NCI-H146 treated with DMSO at 0.1 percent for 48 hours (cell line): ENCODE measurements at regions not wholly inside any gene's neighbourhood (a gene's known extent, or its start where the extent isn't known, plus 50 kb on each side); places are given as distances from the start of the nearest gene placed in this dataset.
"Not testable (repeated sequence)": the region's sequence is repeated elsewhere in the genome, so short reads cannot be mapped to it uniquely, and the experiment has no call there.

Source experiments
- DNase-seq: peaks from one replicate; lab custom pipeline; 2025; ENCODE audit not compliant: unreplicated experiment; lab: John Stamatoyannopoulos, UW

DNA sequence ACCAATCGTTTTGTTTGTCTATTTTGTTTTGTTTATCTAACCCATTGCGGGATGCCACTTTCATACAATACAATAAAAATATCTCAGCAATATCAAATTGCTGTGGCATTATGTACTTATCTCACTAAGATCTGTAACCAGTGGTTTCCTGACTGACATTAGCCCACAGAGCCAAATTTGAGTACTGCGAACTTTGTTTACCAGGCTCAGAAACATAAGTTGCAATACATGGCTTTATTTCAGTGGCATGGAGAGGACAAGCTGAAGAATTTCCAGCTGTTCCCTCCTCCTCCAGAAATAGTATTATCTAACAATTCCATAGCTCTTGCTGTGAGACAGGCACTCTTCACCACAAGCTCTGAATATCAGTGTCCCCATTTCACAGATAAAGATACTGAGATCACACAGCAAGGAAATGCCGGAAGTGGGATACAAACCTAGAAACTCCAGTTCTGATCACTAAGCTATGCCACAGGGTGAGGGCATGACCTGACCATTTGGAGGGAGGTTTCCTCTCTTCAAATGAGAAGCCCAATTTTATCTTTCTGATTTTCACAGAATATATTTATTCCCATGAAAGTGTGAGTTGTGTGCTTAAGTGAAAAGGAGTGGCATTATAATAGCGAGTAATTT lies 469.9 kb upstream of the CBLB start:
- DNase-seq: no peak

DNA sequence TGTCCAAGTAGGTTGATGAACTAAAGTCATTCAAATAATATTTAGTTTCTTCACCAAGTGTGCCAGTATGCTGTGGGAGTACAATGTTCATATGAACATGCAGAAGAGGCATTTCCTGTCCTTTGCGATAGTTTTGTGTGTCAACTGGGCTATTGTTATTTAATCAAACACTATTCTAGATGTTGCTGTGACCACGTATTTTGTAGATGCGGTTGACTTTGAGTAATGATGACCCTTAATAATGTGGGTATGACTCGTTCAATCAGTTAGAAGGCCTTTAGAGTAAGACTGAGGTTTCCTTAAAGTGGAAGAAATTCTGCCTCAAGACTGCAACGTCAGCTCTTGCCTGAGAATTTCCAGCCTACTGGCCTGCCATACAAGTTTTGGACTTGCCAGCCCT lies 470.7 kb upstream of the CBLB start:
- no peak for DNase-seq

DNA sequence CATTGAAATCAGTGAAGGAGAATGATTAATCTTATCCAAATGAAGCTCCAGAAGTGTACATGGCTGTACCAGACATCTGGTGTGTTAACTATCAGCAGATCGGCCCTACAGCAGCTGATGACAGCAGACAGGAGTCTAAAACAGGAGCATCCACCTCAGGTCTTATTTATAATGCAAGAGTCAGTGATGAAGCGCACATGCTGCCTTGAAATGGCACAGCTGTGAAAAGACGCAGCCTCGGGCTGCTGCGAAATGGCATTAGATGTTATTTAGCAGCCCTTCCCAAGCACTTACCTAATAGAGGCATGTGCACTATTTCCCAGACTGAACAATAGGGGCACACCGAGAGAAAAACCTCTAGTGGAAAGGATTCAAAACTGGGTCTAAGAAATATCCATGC lies 472.3 kb upstream of the CBLB start:
- no peak for DNase-seq

DNA sequence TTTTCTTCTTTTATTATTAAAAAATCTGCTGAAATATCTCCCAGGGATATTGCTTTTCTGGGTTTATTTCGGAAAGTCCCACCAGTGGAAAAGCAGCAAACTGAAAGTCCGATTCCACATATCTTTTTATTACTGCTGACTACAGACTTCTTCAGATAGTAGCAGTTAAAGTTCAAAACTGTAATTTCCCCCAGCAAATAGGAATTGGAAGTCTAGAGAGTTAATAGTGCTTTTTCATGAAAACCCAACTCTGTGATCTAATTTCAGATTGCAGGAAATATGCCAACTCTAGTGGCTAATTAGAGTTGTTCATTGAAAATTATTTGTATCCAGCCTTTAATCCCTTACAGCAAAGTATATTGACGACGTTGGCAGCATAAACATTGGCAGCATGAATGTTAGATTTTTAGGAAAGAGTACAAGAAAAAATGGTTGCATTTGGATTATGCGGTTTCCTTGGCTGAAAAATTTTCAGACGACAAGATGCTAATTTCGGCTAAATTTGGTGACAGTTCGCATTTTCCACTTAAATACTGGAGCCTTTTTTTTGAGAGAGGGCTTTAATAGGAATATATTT lies 472.9 kb upstream of the CBLB start:
- DNase-seq: no peak

DNA sequence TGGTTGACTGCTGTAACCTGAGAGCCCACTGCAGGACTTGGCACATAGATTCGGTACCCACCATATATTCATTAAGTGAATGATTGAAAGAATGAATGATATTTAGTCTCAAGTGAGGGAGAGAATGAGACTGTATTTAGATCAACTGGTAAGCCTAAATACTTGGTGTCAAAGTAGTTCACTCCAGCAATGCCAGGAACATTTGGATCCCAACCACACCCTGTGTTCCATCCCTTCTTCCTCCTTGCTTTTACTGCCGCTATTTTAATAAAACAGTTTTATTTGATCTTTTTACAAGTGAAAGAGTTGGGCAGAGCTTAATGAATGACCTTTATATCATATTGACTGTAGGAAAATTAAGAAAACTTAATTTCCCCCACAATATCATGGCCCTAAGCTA lies 473.6 kb upstream of the CBLB start:
- no peak for DNase-seq

DNA sequence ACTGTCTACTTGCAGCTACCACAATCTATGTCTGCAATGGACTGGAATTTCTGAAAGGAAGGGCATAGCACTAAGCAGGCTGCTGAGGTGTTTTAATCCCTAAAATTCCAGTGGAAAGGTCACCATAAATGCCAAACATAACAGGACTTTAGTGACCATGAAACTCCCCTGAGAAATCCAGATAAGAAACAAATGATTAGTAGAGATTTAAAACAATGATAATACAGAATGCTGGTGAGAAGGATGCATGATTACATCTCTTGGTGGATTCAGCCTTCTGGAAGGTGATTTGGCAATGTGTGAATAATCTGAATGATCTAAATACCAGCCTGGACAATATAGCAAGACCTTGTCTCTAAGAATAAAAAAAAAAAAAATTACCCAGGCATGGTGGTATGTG lies 475.0 kb upstream of the CBLB start:
- no peak for DNase-seq

DNA sequence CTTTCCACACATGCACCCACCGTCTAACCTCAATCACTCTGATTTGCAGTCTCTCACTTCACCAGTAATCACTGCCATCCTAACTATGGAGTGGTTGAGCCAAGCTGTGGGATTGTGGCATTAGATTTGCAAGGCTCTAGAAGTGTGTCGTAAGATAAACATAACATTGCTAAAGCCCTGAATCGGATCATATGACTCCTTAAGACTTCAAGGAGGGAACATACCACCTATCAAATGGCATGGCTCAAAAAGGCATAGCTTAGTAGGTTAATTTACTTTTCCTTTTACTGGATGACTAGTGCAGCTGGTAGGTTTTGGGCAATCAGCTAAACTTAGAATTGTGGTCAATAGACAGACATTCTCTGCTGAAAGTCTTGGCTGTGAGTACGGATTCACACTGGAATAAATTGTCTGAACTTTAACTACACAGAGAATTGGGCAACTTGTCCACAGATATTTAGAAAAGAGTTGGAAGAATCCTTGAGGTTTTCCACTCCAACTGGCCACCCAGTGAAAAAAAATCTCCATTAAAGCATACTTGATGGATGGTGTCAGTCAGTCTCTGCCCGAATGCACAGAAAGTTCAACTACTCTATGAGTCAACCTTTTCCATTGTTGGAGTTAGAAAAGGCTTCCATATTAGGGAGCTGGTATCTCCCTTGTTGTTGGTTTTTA lies 476.7 kb upstream of the CBLB start:
- no peak for DNase-seq

DNA sequence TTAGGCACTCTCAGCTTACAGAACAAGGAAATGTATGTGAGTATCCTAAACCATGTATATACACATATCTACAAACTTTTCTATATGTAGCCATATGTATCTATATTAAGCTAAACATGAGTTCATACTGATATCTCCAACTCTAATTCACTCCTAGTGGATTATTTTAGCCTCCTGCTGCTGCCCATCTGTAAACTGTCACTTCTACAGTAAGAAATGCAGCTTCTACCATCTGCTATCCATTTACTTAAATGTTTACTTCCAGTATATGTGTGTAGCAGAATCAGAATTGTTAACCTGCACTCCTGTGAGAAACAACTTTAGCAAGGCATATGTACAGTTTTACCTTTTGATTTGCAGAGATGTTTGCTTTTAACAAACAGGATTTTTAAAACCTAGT lies 478.5 kb upstream of the CBLB start:
- DNase-seq: no peak

DNA sequence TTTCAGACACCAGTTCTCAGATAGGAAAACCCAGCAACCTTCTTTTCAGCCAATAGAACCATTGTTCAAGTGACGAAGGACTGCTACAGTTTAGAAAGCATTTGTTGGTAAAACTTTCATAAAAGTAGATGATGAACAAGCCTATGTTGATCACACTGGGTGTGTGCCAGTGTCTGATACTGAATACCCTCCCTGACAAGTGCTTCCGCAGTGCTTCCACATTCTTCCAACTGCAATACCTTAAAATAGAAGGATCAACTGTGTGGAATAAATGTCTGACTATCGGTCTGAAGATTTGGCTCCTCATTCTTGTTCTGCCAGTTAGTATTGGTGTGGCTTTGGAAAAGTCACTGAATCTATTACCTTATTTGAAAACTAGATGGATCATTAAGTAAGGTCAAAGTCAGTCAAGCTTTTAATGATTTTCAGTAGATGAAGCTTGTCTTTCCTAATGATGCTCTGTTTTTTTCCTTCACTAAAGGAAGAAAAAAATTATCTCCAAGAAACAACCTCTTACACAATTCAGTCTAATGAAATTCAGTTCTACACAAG lies 479.4 kb upstream of the CBLB start:
- DNase-seq: no peak

DNA sequence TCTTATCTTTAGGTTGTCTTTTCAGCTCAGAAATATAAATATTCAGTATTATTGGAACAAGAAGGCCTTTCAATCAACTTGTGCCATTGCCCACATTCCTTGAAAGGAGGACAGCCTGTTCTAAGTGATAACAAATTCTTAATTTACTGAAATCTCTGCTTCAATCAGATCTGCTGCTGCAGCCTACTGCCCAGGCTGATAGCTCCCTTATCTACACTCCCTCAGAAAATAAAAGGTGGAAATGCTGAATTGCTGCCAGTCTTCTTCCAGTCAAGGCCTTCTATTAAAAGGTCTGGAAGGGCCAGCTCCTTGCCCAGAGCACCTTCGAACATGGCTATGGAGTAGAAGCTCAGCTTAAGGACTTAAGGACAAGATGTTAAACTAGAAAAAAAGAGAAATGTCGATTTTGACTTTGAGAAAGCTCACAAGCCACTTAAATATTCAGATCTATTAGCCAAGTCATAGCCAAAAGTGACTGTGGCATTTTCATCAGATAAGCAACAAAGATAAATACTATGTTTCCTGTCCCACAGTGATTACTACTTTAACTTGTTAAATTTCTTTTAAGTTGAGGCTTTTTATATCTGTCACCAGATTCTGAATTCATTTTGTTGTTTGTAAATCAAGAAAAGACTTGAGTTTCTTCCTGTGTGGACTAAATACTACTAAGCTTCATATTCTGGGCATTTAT lies 480.5 kb upstream of the CBLB start:
- no peak for DNase-seq

DNA sequence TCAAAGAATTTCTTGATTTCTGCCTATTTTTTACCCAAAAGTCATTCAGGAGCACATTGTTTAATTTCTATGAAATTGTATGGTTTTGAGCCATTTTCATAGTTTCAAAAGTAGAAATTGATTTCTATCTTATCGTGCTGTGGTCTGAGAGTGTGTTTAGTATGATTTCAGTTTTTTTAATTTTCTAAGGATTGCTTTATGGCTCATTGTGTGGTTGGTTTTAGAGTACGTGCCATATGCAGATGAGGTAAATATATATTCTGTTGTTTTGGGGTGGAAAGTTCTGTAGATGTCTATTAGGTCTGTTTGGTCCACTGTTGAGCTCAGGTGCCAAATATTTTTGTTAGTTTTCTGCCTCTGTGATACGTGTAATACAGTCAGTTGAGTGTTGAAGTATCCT lies 487.1 kb upstream of the CBLB start:
- DNase-seq: no peak

DNA sequence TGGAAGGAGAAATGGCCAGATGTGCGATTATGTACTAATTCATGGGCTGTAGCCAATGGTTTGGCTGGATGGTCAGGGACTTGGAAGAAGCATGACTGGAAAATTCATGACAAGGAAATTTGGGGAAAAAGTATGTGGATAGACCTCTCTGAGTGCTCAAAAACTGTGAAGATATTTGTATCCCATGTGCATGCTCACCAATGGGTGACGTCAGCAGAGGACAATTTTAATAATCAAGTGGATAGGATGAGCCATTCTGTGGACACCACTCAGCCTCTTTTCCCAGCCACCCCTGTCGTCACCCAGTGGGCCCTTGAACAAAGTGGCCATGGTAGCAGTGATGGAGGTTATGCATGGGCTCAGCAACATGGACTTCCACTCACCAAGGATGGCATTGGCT lies 490.9 kb upstream of the CBLB start:
- DNase-seq: no peak

DNA sequence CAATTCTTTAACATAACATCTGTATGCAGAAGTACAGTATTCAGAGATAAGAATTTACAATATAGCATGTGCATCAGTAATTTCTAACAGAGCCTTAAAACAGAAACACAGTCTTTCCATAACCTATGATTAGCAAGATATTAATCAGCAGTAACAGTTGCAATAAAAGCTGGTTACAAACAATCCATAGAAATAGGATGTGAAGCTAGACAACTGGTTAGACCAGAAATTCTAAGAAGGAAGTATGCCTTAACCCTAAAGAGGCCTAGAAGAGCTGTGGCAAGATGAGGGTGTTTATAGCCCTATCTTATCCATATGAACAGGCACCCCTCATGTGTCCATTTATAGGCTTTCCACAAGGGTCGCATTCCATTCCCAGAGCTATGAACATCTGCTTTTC lies 492.1 kb upstream of the CBLB start:
- DNase-seq: not testable (repeated sequence)

DNA sequence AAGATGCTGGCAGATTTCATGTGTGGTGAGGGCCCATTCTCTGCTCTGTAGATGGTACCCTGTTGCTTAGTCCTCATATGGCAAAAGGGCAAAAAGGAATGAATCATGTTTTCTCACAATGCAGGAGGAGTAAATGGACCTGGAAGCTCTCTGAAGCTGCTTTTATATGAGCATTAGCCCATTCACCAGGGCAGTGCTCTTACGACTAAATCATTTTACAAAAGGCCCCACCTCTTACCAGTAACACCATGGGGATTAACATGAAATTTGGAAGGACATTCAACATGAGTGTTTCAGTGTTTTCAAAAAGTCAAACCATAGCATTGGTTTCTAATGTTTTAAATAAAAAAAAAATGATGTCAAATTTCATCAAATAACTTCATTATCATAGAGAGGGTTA lies 495.7 kb upstream of the CBLB start:
- no peak for DNase-seq

DNA sequence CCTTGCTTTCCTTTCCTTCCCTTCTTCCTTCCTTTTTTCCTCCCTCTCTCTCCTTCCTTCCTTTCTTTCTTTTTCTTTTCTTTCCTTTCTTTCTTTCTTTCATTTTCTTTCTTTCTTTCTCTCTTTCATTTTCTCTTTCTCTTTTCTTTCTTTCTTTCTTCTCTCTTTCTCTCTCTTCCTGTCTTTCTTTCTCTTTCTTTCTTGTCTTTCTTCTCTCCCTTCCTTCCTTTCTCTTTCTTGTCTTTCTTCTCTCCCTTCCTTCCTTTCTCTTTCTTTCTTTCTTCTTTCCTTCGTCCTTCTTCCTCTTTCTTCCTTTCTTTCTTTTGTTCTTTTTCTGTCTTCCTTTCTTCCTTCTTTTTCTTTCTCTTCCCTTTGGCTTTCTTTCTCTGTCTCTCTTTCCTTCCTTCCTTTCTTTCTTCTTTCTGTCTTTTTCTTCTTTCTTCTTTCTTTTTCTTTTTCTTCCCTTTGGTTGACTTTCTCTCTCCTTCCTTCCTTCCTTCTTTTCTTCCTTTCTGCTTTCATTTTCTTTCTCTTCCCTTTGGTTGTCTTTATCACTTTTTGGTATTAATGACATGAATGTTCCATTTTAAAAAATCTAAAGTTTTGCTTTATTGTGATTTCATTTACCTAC lies 496.4 kb upstream of the CBLB start:
- no peak for DNase-seq

DNA sequence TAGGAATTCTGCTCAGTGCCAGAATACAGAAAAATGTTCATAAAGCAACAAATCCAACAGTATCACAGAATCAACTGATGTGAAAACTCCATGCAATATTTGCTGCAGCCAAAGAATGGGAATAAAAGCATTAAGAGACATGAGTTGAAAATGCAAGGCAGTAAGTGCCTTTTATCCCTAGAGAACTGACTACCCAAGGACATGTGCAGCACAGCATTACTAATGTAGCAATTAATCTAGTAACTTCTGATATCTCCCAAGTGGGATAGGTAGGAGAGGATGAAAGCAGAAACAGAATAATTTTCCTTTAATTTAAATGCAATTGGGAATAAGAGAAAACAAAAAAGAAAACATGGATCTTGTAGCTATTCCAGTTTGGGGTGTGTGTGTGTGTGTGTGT lies 497.5 kb upstream of the CBLB start:
- no peak for DNase-seq

DNA sequence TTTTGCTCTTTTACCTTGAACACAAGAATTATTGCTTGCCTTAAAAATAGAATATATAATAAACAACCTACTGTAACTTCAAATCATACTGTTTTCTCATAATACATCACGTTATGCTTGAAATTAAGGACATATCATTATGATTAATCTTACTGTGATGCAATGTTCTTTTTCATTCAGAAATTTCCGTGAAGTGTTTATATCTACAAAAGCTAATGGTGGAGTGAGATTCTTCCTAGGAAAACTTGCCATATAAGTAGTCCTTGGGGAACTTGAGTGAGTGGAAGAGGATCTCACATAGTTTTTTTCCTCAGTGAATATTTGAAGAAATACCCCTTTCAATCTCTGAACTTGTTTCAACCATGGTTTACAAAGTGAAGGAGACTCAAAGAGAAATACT lies 498.7 kb upstream of the CBLB start:
- no peak for DNase-seq

DNA sequence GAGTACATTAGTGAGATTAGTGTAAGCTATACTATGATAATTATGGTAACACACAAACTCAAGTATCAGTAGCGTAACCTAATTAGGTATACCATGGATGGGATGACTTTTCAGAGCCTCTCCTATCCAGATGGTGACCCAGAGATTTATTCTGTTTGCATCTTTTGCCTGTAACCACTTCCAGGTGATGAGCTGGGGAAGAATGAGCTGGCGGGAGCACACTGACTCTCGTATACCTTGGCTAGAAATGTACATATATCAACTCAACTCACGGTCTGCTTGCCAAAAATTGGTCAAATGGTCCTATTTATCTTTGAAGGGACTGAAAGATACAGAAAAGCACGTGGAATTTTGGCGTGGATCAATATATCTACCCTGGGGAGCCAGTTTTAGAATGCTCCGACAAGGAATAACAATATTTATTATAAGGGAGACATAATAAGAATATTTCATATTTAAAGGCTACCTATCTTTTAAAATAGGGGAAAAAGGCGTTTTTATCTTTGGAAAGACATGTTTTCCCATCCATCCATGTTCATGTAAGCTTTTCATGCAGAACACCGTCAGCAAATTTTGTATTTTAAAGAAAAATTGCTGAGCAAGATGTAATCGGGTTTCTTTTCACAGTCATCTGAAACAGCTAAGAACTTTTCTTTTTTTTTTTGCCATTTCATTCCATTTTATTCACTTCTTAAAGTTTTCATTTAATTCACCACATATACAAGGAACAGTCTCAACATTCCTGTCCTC lies 502.6 kb upstream of the CBLB start:
- DNase-seq: no peak

DNA sequence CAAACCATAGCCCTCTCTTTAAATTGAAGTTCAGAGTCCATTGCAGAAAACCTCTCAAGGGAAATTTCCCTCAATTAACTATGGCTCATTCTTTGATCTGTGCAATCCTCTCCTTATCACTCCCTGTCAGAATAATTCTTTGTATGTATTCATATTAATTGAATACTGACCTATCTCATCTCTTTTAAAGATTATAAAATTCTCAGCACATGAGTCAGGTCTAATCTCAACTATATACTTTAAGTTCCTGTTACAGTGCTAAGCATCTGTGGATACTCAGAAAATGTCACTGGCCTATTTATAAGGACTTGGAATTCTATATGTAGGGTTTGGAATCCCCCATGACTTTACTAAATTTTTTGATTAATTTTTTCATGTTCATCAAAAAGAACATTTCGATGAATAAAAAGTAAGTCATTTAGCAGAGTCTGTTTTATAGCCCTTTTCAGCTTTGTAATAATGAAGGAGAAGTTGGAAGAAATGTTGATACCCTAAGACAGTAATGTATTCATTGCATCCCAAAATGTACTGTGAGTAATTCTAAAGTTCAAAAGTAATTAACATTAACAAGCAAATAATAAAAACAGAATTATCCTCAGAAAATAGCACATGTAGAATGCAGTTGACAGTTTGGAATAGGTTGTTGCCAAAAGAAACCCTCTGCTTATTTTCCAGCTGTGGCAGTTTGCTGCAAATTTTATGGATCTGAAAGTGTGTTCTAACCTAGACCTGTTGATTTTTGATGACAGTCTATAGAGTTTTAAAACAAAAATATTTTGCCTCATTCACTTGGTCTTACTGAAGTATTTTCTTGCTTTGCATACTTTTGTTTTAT lies 503.4 kb upstream of the CBLB start:
- DNase-seq: no peak

DNA sequence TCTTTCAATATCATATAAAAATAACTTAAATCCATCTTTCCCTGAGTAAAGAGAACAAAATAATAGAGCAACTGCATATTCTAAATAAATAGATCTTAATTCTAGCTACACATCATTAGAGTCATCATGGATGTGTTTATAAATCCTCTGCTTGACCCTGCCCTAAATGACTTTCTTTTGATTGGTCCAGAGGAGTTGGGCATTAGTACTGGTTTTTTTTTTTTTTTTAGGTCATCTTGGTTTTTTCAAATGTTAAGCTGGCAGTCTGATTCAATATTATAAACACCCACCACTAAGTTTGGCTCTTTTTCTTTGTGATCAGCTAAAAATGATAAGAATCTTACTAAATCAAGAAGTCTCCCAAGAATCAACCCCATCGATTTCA lies 504.0 kb upstream of the CBLB start:
- no peak for DNase-seq
